Neural progenitor cell (in vitro differentiated cells): ENCODE measurements at regions not wholly inside any gene's neighbourhood (a gene's known extent, or its start where the extent isn't known, plus 50 kb on each side); places are given as distances from the start of the nearest gene placed in this dataset.

Experiments used
- CTCF ChIP-seq: fragments of 200-600 bp; sonication (generic); IDR thresholded peaks from 2 replicates; pipeline ENCODE4 v1.5.1; 2017; ENCODE audit warnings: antibody characterized with exemption, mild to moderate bottlenecking
- EZH2 ChIP-seq: fragments of 200-600 bp; sonication (generic); IDR thresholded peaks from 2 replicates; pipeline ENCODE4 v1.6.1; 2017; ENCODE audit warnings: antibody characterized with exemption, mild to moderate bottlenecking, moderate library complexity

GRCh38 chr15:22265056-22265945 is 185.0 kb downstream of the OR4M2 start:
- TF ChIP-seq CTCF (no peak), EZH2 (no peak)
